H1 (cell line): ENCODE measurements at regions not wholly inside any gene's neighbourhood (a gene's known extent, or its start where the extent isn't known, plus 50 kb on each side); places are given as distances from the start of the nearest gene placed in this dataset.

Experiments
- CTCF ChIA-PET: fragments of 300-600 bp; sonication (Branson Sonifier 250); formaldehyde crosslinking; loops from one replicate; lab custom pipeline; 2021; ENCODE audit not compliant: partially characterized antibody; lab: Charles Lee
- POLR2A ChIA-PET: fragments of 300-600 bp; sonication (Branson Sonifier 250); formaldehyde crosslinking; loops from one replicate; lab custom pipeline; 2021; ENCODE audit warnings: inconsistent platforms; ENCODE audit not compliant: partially characterized antibody; lab: Charles Lee
- DNase-seq, 2 experiments: peaks; one replicate each; pipeline versions ENCODE4 v3.0.0 to v3.0.0-alpha.2; 2010 to 2022; ENCODE audit warnings: low spot score in 2 of 2, low read depth in 1 of 2, mixed read lengths in 1 of 2
- FAIRE-seq: peaks from 2 replicates; lab custom pipeline; 2011; peaks lifted over from hg19 to GRCh38; lab: Jason Lieb, UNC
- H2AFZ ChIP-seq: 2 replicates; pipeline ENCODE4 v1.8.1; 2012; ENCODE audit warnings: low read length, inconsistent platforms
- H2AK5ac ChIP-seq: 2 replicates; pipeline ENCODE4 v1.6.1; 2013; ENCODE audit warnings: low read depth, low read length
- H2BK120ac ChIP-seq: replicated peaks from 2 replicates; pipeline ENCODE3; 2013; ENCODE audit warnings: low read depth, low read length, inconsistent platforms
- H2BK12ac ChIP-seq: 2 replicates; pipeline ENCODE4 v1.6.1; 2013; ENCODE audit warnings: low read depth, low read length
- H2BK15ac ChIP-seq: 2 replicates; pipeline ENCODE4 v1.6.1; 2013; ENCODE audit warnings: low read length
- H2BK20ac ChIP-seq: 2 replicates; pipeline ENCODE4 v1.6.1; 2013; ENCODE audit warnings: low read length
- H2BK5ac ChIP-seq: 2 replicates; pipeline ENCODE4 v1.6.1; 2013; ENCODE audit warnings: low read depth, low read length
- H3K14ac ChIP-seq: 2 replicates; pipeline ENCODE4 v1.6.1; 2013; ENCODE audit warnings: inconsistent platforms; ENCODE audit not compliant: insufficient read length
- H3K18ac ChIP-seq: 2 replicates; pipeline ENCODE4 v1.6.1; 2013; ENCODE audit warnings: low read length; ENCODE audit errors: extremely low read depth
- H3K23ac ChIP-seq: 2 replicates; pipeline ENCODE4 v1.6.1; 2013; ENCODE audit warnings: inconsistent platforms; ENCODE audit not compliant: insufficient read length
- H3K23me2 ChIP-seq: 2 replicates; pipeline ENCODE4 v1.6.1; 2013; ENCODE audit warnings: low read depth, low read length
- H3K27ac ChIP-seq: 2 replicates; pipeline ENCODE4 v1.6.1; 2011; ENCODE audit warnings: low read depth, low read length, inconsistent platforms
- H3K27me3 ChIP-seq, 4 experiments: replicated peaks in 1 of 4; 1 replicate in 1 of 4; 2 replicates in 3 of 4; pipeline versions ENCODE4 v1.6.1 to v1.8.1; 2011 to 2013; ENCODE audit warnings: low read length in 3 of 4, mild to moderate bottlenecking in 3 of 4, inconsistent platforms in 2 of 4, mixed read lengths in 2 of 4, moderate library complexity in 1 of 4; ENCODE audit not compliant: control insufficient read depth in 3 of 4, insufficient read depth in 3 of 4; ENCODE audit errors: extremely low read depth in 1 of 4
- H3K36me3 ChIP-seq, 4 experiments: 2 replicates each; pipeline versions ENCODE4 v1.6.1 to v1.8.1; 2011 to 2013; ENCODE audit warnings: mild to moderate bottlenecking in 4 of 4, low read length in 3 of 4, moderate library complexity in 2 of 4, control low read depth in 1 of 4, inconsistent platforms in 1 of 4; ENCODE audit not compliant: insufficient read depth in 4 of 4, control insufficient read depth in 2 of 4
- H3K4ac ChIP-seq: replicated peaks from 2 replicates; pipeline ENCODE3; 2013; ENCODE audit warnings: low read length, low read depth, mixed read lengths, inconsistent platforms; ENCODE audit not compliant: insufficient read length
- H3K4me1 ChIP-seq, 4 experiments: replicated peaks in 1 of 4; 1 replicate in 1 of 4; 2 replicates in 3 of 4; pipeline versions ENCODE4 v1.6.1 to v1.8.1; 2011 to 2013; ENCODE audit warnings: low read length in 3 of 4, inconsistent platforms in 2 of 4, mixed read lengths in 1 of 4; ENCODE audit not compliant: insufficient read depth in 4 of 4, control insufficient read depth in 3 of 4
- H3K4me2 ChIP-seq, 2 experiments: 2 replicates each; pipeline versions ENCODE4 v1.6.1 to v1.8.1; 2011 to 2013; ENCODE audit warnings: low read depth in 2 of 2, low read length in 2 of 2, control low read depth in 1 of 2, inconsistent platforms in 1 of 2, mild to moderate bottlenecking in 1 of 2; ENCODE audit not compliant: insufficient read depth in 1 of 2
- H3K4me3 ChIP-seq, 4 experiments: fragments of 200-600, 300-600 bp in 1 of 4; sonication (generic), shearing (Covaris generic), sonication (Bioruptor Twin) in 1 of 4; 2 replicates each; pipeline versions ENCODE4 v1.5.1 to v1.8.1; 2011 to 2016; ENCODE audit warnings: low read length in 4 of 4, low read depth in 3 of 4, control low read depth in 2 of 4, inconsistent platforms in 2 of 4, mild to moderate bottlenecking in 2 of 4, mixed read lengths in 1 of 4, moderate library complexity in 1 of 4; ENCODE audit not compliant: insufficient read depth in 2 of 4; ENCODE audit errors: extremely low read depth in 1 of 4
- H3K56ac ChIP-seq: replicated peaks from 2 replicates; pipeline ENCODE3; 2013; ENCODE audit warnings: low read depth, mild to moderate bottlenecking, mixed read lengths, low read length, inconsistent platforms; ENCODE audit not compliant: insufficient read length
- H3K79me1 ChIP-seq: 2 replicates; pipeline ENCODE4 v1.6.1; 2013; ENCODE audit warnings: low read depth, low read length, control low read depth
- H3K79me2 ChIP-seq, 2 experiments: 2 replicates each; pipeline versions ENCODE4 v1.6.1 to v1.8.1; 2012 to 2013; ENCODE audit warnings: low read length in 2 of 2, mild to moderate bottlenecking in 2 of 2, inconsistent platforms in 1 of 2; ENCODE audit not compliant: insufficient read depth in 2 of 2, control insufficient read depth in 1 of 2
- H3K9ac ChIP-seq, 4 experiments: replicated peaks in 1 of 4; 1 replicate in 1 of 4; 2 replicates in 3 of 4; pipeline versions ENCODE4 v1.6.1 to v1.8.1; 2011 to 2013; ENCODE audit warnings: low read depth in 3 of 4, low read length in 3 of 4, control low read depth in 2 of 4, mild to moderate bottlenecking in 2 of 4, moderate library complexity in 2 of 4, inconsistent platforms in 1 of 4; ENCODE audit errors: extremely low read depth in 1 of 4
- H3K9me3 ChIP-seq, 2 experiments: 2 replicates each; pipeline versions ENCODE4 v1.6.1 to v1.8.1; 2012 to 2013; ENCODE audit warnings: mild to moderate bottlenecking in 2 of 2, moderate library complexity in 2 of 2, control low read depth in 1 of 2, inconsistent platforms in 1 of 2, low read depth in 1 of 2, low read length in 1 of 2, mixed read lengths in 1 of 2; ENCODE audit not compliant: insufficient read depth in 2 of 2
- H4K20me1 ChIP-seq, 2 experiments: replicated peaks in 1 of 2; 2 replicates each; pipeline versions ENCODE3 to v1.8.1; 2011 to 2013; ENCODE audit warnings: inconsistent platforms in 2 of 2, low read length in 2 of 2, mild to moderate bottlenecking in 1 of 2; ENCODE audit not compliant: insufficient read depth in 2 of 2, control insufficient read depth in 1 of 2
- H4K5ac ChIP-seq: 2 replicates; pipeline ENCODE4 v1.6.1; 2013; ENCODE audit warnings: low read length, low read depth, mixed read lengths, inconsistent platforms; ENCODE audit not compliant: insufficient read length
- H4K8ac ChIP-seq: 2 replicates; pipeline ENCODE4 v1.8.0; 2013; ENCODE audit warnings: mild to moderate bottlenecking, moderate library complexity, low read length, inconsistent platforms; ENCODE audit not compliant: insufficient read depth; ENCODE audit errors: extremely low read depth
- H4K91ac ChIP-seq: replicated peaks from 2 replicates; pipeline ENCODE3; 2013; ENCODE audit warnings: low read length, mixed read lengths, inconsistent platforms; ENCODE audit not compliant: insufficient read length
- ASH2L ChIP-seq: fragments of 200-600, 300-600 bp; sonication (generic); IDR thresholded peaks from one replicate; pipeline ENCODE4 v1.7.1; 2017; ENCODE audit warnings: low read length
- BACH1 ChIP-seq: IDR thresholded peaks from 2 replicates; pipeline ENCODE4 v1.6.1; 2012; ENCODE audit warnings: low read length, improper control_type of control experiment
- BCL11A ChIP-seq, 2 experiments: IDR thresholded peaks; one replicate each; pipeline ENCODE4 v1.6.1; 2011; ENCODE audit warnings: low read depth in 2 of 2, low read length in 2 of 2, mild to moderate bottlenecking in 2 of 2
- CEBPB ChIP-seq: IDR thresholded peaks from 2 replicates; pipeline ENCODE4 v1.6.1; 2012; ENCODE audit warnings: low read depth, low read length
- CREB1 ChIP-seq: IDR thresholded peaks from 2 replicates; pipeline ENCODE4 v1.6.1; 2012; ENCODE audit warnings: inconsistent platforms
- CTCF ChIP-seq, 3 experiments: IDR thresholded peaks; 1 replicate in 2 of 3; 2 replicates in 1 of 3; pipeline versions ENCODE4 v1.5.1 to v1.6.1; 2011; ENCODE audit warnings: low read length in 3 of 3, mild to moderate bottlenecking in 3 of 3, inconsistent platforms in 2 of 3, low read depth in 1 of 3, moderate library complexity in 1 of 3; ENCODE audit not compliant: insufficient read depth in 1 of 3; ENCODE audit errors: control extremely low read depth in 1 of 3
- KDM5A ChIP-seq: fragments of 200-600 bp; IDR thresholded peaks from 2 replicates; pipeline ENCODE4 v1.7.1; 2012; ENCODE audit warnings: mild to moderate bottlenecking, low read length, inconsistent platforms, mixed read lengths
- POLR2A ChIP-seq, 2 experiments: IDR thresholded peaks; 1 replicate in 1 of 2; 2 replicates in 1 of 2; pipeline ENCODE4 v1.6.1; 2011; ENCODE audit warnings: low read depth in 2 of 2, low read length in 2 of 2, mild to moderate bottlenecking in 2 of 2; ENCODE audit errors: control extremely low read depth in 1 of 2
- POLR2AphosphoS5 ChIP-seq: IDR thresholded peaks from 2 replicates; pipeline ENCODE4 v1.6.1; 2011; ENCODE audit warnings: low read depth, low read length
- SAP30 ChIP-seq: fragments of 300-600 bp; sonication (generic); IDR thresholded peaks from 2 replicates; pipeline ENCODE4 v1.7.1; 2012; ENCODE audit warnings: low read length, moderate library complexity, mild to moderate bottlenecking, inconsistent platforms; ENCODE audit not compliant: insufficient read depth, insufficient replicate concordance
- SIRT6 ChIP-seq: IDR thresholded peaks from one replicate; pipeline ENCODE4 v1.7.1; 2012; ENCODE audit warnings: low read length, inconsistent platforms
- SP1 ChIP-seq: IDR thresholded peaks from 2 replicates; pipeline ENCODE4 v1.6.1; 2011; ENCODE audit warnings: low read depth, low read length
- SP2 ChIP-seq: IDR thresholded peaks from 2 replicates; pipeline ENCODE4 v1.6.1; 2012; ENCODE audit warnings: mild to moderate bottlenecking, low read length, inconsistent platforms
- SP4 ChIP-seq: IDR thresholded peaks from 2 replicates; pipeline ENCODE4 v1.6.1; 2012; ENCODE audit warnings: low read length, inconsistent platforms
- SUZ12 ChIP-seq: fragments of 200-600 bp; sonication (generic); IDR thresholded peaks from 2 replicates; pipeline ENCODE4 v1.6.1; 2012; ENCODE audit warnings: mild to moderate bottlenecking, inconsistent platforms, low read length, moderate library complexity, mixed read lengths
- WGBS, 2 experiments: shearing (Covaris generic) in 1 of 2; methylation state at CpG; one replicate each; pipeline versions ENCODE4 v1.1.6 to v1.1.7; 2013 to 2015; ENCODE audit warnings: low lambda C conversion rate in 2 of 2, mixed read lengths in 2 of 2, inconsistent platforms in 1 of 2, low coverage in 1 of 2, missing lambda C conversion rate in 1 of 2; ENCODE audit not compliant: insufficient replicate concordance in 2 of 2, insufficient coverage in 1 of 2, insufficient read length in 1 of 2; ENCODE audit errors: extremely low coverage in 1 of 2, missing lambda C conversion rate in 1 of 2; 5-methylcytosine and 5-hydroxymethylcytosine counted together

- no peak overlapping the region for H2AFZ ChIP-seq
- no peak overlapping the region for H3K4me2 ChIP-seq
- DNase-seq (no peak), FAIRE-seq (no peak)
- H2BK15ac ChIP-seq, result no peak overlapping the region
- H3K36me3 ChIP-seq, result no peaks in the 10 kb centered on the region
- H3K9me3 ChIP-seq, result peaks cover 0 to 5% of the 10 kb centered on the region in 2 experiments; a peak in 1 of 4 replicates
- no peak overlapping the region for H3K23ac ChIP-seq
- no peaks in the 10 kb centered on the region for H3K79me1 ChIP-seq
- no peak overlapping the region for H3K4ac ChIP-seq
- TF ChIP-seq BCL11A (IDR thresholded peaks at IDR 0.05; ENCODE audit: low read depth in 2 of 2, low read length in 2 of 2) (no peak), SAP30 (no peak), CTCF (IDR thresholded peaks at IDR 0.05; ENCODE audit: control extremely low read depth in 1 of 3, insufficient read depth in 1 of 3, low read depth in 1 of 3, low read length in 3 of 3) (no peak), CREB1 (no peak), POLR2AphosphoS5 (no peak), CEBPB (no peak), SP4 (no peak), SIRT6 (no peak), KDM5A (no peak), ASH2L (no peak), POLR2A (IDR thresholded peaks at IDR 0.05; ENCODE audit: control extremely low read depth in 1 of 2, low read depth in 2 of 2, low read length in 2 of 2) (no peak), SP1 (no peak), SP2 (no peak), BACH1 (no peak), SUZ12 (no peak)
- H3K56ac ChIP-seq, result no peak overlapping the region
- no peak overlapping the region for H2BK120ac ChIP-seq
- H3K14ac ChIP-seq, result no peak overlapping the region
- no peak overlapping the region for H2BK20ac ChIP-seq
- no peaks in the 10 kb centered on the region for H3K79me2 ChIP-seq
- H2AK5ac ChIP-seq, result no peak overlapping the region
- H2BK12ac ChIP-seq, result no peak overlapping the region
- no peak overlapping the region for H4K91ac ChIP-seq
- no peak overlapping the region for H4K8ac ChIP-seq
- H4K20me1 ChIP-seq, result peaks cover 0 to 6% of the 10 kb centered on the region in 2 experiments
- ChIA-PET CTCF (no interaction called here), POLR2A (no interaction called here)
- H3K18ac ChIP-seq, result no peak overlapping the region
- no peaks in the 10 kb centered on the region for H3K27me3 ChIP-seq
- H4K5ac ChIP-seq, result no peak overlapping the region
- WGBS, 2 experiments, result 95% methylated on average over 13 of the region's 15 CpGs; no CpG with 5 or more reads in 1 of the 2 experiments
- no peaks in the 10 kb centered on the region; a peak in 1 of 7 replicates for H3K4me1 ChIP-seq
- H3K4me3 ChIP-seq, result no peak overlapping the region
- H3K9ac ChIP-seq, result no peak overlapping the region
- no peak overlapping the region for H2BK5ac ChIP-seq
- no peak overlapping the region for H3K27ac ChIP-seq
- no peaks in the 10 kb centered on the region for H3K23me2 ChIP-seq
Measured at GRCh38 chr22:48658246-48658645, 1169.4 kb downstream of the BRD1 start.
